ENCODE measurements at regions not wholly inside any gene's neighbourhood (a gene's known extent, or its start where the extent isn't known, plus 50 kb on each side); places are given as distances from the start of the nearest gene placed in this dataset.

DNA sequence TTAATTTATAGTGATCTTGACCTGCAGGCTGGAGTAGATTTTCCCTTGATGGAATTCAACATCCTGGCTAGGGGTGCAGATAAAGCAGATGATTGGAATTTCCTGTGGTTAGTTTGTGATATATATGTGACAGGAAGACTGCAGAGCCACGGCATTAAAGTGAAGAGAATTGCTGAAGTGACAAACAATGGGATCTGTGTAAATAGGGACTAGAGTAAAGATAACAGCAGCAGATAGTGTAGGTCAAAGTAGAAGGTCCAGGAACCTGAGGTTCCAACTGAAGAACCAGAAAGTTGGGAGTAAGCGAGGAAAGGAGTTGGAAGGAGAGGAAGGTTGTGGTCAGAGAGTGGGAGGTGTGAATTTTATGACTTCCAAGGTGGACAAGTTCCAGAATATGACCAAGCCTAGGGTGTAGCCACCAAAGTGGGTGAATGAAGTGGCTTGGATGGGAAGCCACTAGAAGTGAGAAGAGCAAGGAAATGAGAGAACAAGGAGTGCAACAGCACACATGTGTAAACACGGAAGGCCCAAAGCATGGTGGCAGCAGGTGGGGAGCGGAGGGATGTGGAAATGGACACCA is 325.0 kb downstream of the RAB28 start:
- no peaks in the 10 kb centered on the region for H3K9me3 Mint-ChIP-seq

GRCh38 chr4:13151194-13151593 is 332.9 kb downstream of the RAB28 start:
- H3K4me3 Mint-ChIP-seq = no peak overlapping the region
- DNase-seq (no peak), ATAC-seq (no peak)
- no peaks in the 10 kb centered on the region for H3K9me3 Mint-ChIP-seq
- H3K4me1 Mint-ChIP-seq (ENCODE audit: low read depth) = no peaks in the 10 kb centered on the region
- H3K36me3 Mint-ChIP-seq (ENCODE audit: insufficient read depth) = no peaks in the 10 kb centered on the region
- H3K27me3 Mint-ChIP-seq (ENCODE audit: low read depth) = no peaks in the 10 kb centered on the region

More for the DNA sequence above, 325.0 kb downstream of the RAB28 start:
- Mint-ChIP-seq H3K4me3 (no peak overlapping the region), H3K27me3 (ENCODE audit: low read depth) (no peaks in the 10 kb centered on the region), H3K36me3 (ENCODE audit: insufficient read depth) (no peaks in the 10 kb centered on the region), H3K4me1 (ENCODE audit: low read depth) (no peaks in the 10 kb centered on the region)
- ATAC-seq (no peak), DNase-seq (no peak)

DNA sequence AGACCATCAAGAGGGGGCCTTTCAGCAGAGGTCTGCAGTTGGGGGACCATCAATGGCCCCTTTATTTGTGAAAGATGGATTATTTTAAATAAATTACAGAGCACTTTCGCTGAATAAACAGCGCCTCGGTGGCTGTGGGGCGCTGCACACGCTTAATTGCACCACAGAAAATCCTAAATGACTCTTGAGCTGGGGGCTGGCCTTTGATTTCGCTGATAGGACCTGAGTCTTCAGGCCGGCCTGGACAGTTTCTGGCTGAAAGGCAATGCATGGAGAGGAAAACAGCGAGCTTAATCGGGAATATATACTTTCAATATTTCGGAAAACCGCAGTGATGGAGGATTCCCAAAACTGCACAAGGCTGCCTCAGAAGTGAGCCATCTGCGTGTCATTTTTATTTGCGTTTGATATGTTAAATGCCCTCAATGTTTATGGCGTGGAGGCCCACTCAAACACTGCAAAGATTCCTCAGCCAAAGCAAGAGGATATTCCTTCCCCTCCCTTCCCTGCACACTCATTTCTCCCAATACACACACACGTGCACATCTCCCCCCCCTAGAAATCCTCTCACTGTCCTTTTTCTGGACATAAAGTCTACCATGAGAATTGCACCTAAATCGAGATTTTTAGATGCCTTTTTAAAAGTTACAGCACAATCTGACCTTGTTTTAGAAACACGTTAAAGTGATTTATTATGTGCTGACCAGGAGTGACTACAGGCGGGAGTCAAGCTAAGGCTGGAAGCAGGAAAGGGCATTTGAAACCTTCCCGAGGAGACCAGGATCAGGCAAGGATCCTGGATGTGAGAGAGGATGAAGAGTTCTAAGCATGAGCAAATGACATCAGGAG is 340.7 kb downstream of the RAB28 start:
- Mint-ChIP-seq H3K9me3 (no peaks in the 10 kb centered on the region), H3K27me3 (ENCODE audit: low read depth) (no peaks in the 10 kb centered on the region), H3K36me3 (ENCODE audit: insufficient read depth) (peaks cover 2% of the 10 kb centered on the region), H3K4me1 (ENCODE audit: low read depth) (no peaks in the 10 kb centered on the region), H3K4me3 (no peak overlapping the region)
- ATAC-seq = no peak
- no peak for DNase-seq

DNA sequence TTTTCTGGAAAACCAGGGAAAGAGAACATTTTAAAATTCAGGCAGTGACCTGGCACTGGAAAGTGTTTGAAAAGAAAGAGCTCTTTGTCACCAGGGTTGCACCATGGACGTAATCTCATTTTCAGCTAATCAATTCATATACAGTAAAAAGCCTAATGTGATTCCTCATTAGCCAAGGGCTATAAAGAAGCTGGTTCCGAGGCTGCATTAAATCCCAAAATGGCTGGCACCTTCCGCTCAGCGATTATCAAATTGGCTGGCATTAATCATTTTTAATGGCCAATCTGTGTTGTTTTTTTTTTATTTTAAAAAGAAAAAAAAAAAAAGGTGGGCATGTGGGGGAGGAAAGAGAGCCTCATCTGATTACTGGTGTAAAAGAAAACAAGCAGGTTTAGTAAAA is 341.4 kb downstream of the RAB28 start:
- Mint-ChIP-seq H3K4me3 (no peak overlapping the region), H3K9me3 (no peaks in the 10 kb centered on the region), H3K36me3 (ENCODE audit: insufficient read depth) (peaks cover 2% of the 10 kb centered on the region), H3K4me1 (ENCODE audit: low read depth) (no peaks in the 10 kb centered on the region), H3K27me3 (ENCODE audit: low read depth) (no peaks in the 10 kb centered on the region)
- no peak for ATAC-seq
- DNase-seq = no peak

DNA sequence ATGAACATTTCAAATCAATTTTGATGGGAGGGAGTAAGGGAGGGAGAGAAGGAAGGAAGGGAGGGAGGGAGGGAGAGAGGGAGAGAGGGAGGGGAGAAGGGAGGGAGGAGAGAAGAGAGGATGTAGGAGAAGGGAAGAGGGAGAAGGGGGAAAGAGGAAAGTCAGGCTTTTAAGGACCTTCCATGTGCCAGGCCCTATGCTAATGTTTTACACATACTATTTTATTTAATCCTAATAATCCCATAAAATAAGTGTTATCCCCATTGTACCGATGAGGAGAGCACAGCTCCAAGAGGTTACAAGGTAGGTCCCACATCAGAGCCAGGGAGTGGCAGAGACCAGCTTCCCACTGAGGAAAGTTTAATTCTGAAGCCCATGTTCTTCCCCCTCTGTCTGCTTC is 341.9 kb downstream of the RAB28 start:
- H3K9me3 Mint-ChIP-seq = no peaks in the 10 kb centered on the region
- H3K4me1 Mint-ChIP-seq (ENCODE audit: low read depth) = no peaks in the 10 kb centered on the region
- ATAC-seq = no peak
- no peaks in the 10 kb centered on the region for H3K27me3 Mint-ChIP-seq (ENCODE audit: low read depth)
- H3K36me3 Mint-ChIP-seq (ENCODE audit: insufficient read depth) = peaks cover 2% of the 10 kb centered on the region
- DNase-seq = no peak
- H3K4me3 Mint-ChIP-seq = no peak overlapping the region

DNA sequence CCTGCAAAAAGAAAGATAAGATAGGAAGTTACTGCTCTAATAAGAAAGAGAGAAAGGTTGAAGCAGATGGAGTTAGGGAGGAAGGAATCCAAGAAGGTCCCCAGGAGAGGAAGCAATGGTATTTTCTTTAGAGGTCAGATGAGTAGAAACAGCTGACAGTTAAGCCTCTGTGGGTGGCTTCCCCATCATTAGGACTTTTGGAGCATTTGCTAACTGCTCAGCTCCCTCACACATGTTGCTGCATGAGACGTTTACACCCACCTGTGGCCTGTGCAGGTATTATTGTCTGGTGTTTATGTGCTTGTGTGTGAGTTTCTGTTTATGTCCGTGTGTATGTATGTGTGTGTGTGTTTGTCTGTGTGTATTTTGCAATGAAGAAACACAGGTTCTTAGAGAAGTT is 346.8 kb downstream of the RAB28 start:
- Mint-ChIP-seq H3K4me3 (no peak overlapping the region), H3K27me3 (ENCODE audit: low read depth) (no peaks in the 10 kb centered on the region), H3K9me3 (peaks cover 6% of the 10 kb centered on the region), H3K4me1 (ENCODE audit: low read depth) (no peaks in the 10 kb centered on the region), H3K36me3 (ENCODE audit: insufficient read depth) (peaks cover 7% of the 10 kb centered on the region)
- no peak for ATAC-seq
- no peak for DNase-seq

DNA sequence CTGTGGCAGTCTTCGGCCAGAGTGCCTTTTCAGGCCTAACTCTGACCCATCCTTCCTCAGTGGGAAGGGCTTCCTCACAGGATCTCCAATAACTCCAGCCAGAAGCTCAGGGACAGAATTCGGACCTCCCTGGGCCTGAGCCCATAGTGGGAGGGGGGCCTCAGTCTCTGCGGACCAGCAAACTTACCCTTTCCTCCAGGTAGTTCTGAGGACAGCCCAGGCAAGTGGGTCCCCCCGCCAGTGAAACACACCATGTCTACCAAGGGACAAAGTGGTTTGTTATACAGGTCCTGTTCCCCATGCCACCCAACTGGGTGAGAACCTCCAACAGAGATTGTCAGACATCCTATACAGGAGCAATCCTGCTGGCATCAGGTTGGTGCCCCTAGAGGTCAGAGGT is 350.4 kb downstream of the RAB28 start:
- Mint-ChIP-seq H3K27me3 (ENCODE audit: low read depth) (no peaks in the 10 kb centered on the region), H3K4me3 (no peak overlapping the region), H3K4me1 (ENCODE audit: low read depth) (no peaks in the 10 kb centered on the region), H3K36me3 (ENCODE audit: insufficient read depth) (peaks cover 5% of the 10 kb centered on the region), H3K9me3 (peaks cover 6% of the 10 kb centered on the region)
- ATAC-seq (no peak), DNase-seq (no peak)

GRCh38 chr4:13130848-13131247 is 353.3 kb downstream of the RAB28 start:
- ATAC-seq (no peak), DNase-seq (no peak)
- no peak overlapping the region for H3K4me3 Mint-ChIP-seq
- peaks cover 6% of the 10 kb centered on the region for H3K9me3 Mint-ChIP-seq
- H3K27me3 Mint-ChIP-seq (ENCODE audit: low read depth) = no peaks in the 10 kb centered on the region
- no peaks in the 10 kb centered on the region for H3K4me1 Mint-ChIP-seq (ENCODE audit: low read depth)
- H3K36me3 Mint-ChIP-seq (ENCODE audit: insufficient read depth) = peaks cover 5% of the 10 kb centered on the region

GRCh38 chr4:13129095-13129494 is 355.0 kb downstream of the RAB28 start:
- Mint-ChIP-seq H3K9me3 (no peaks in the 10 kb centered on the region), H3K27me3 (ENCODE audit: low read depth) (no peaks in the 10 kb centered on the region)
- ATAC-seq = no peak

GRCh38 chr4:13126976-13127910 is 356.9 kb downstream of the RAB28 start:
- Mint-ChIP-seq H3K36me3 (ENCODE audit: insufficient read depth) (no peaks in the 10 kb centered on the region), H3K27me3 (ENCODE audit: low read depth) (no peaks in the 10 kb centered on the region), H3K4me1 (ENCODE audit: low read depth) (no peaks in the 10 kb centered on the region), H3K4me3 (no peak overlapping the region), H3K9me3 (no peaks in the 10 kb centered on the region)
- DNase-seq (no peak), ATAC-seq (no peak)

More at GRCh38 chr4:13129095-13129494, 355.0 kb downstream of the RAB28 start:
- no peak overlapping the region for H3K4me3 Mint-ChIP-seq
- no peak for DNase-seq
- H3K36me3 Mint-ChIP-seq (ENCODE audit: insufficient read depth) = no peaks in the 10 kb centered on the region
- H3K4me1 Mint-ChIP-seq (ENCODE audit: low read depth) = no peaks in the 10 kb centered on the region

DNA sequence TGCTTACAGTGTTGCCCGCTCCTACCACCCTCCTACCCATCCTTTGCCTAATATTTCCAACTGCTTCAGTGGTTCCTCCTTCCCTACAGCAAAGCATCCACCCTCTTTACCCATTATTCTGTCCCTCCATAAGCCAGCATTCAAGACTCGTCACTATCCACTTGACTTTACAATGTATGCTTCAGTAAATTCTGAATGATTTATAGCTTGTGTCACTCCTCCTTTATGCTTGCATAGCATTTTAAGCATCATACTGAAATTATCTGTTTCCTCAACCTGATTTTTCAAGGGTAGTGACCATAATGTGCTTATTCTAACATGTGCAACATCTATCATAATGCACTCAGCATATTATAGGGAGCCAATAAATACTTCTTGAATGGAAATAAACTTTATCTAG is 365.5 kb downstream of the RAB28 start:
- Mint-ChIP-seq H3K36me3 (ENCODE audit: insufficient read depth) (no peaks in the 10 kb centered on the region), H3K4me3 (no peak overlapping the region), H3K4me1 (ENCODE audit: low read depth) (no peaks in the 10 kb centered on the region), H3K27me3 (ENCODE audit: low read depth) (no peaks in the 10 kb centered on the region), H3K9me3 (no peaks in the 10 kb centered on the region)
- DNase-seq = no peak
- ATAC-seq = no peak

GRCh38 chr4:13117185-13117584 is 367.0 kb downstream of the RAB28 start:
- H3K9me3 Mint-ChIP-seq = peaks cover 13% of the 10 kb centered on the region

GRCh38 chr4:13112030-13112429 is 372.1 kb downstream of the RAB28 start:
- Mint-ChIP-seq H3K4me1 (ENCODE audit: low read depth) (no peaks in the 10 kb centered on the region), H3K4me3 (no peak overlapping the region), H3K9me3 (peaks cover 51% of the 10 kb centered on the region), H3K27me3 (ENCODE audit: low read depth) (no peaks in the 10 kb centered on the region), H3K36me3 (ENCODE audit: insufficient read depth) (no peaks in the 10 kb centered on the region)
- no peak for DNase-seq
- no peak for ATAC-seq

More at GRCh38 chr4:13117185-13117584, 367.0 kb downstream of the RAB28 start:
- no peaks in the 10 kb centered on the region for H3K36me3 Mint-ChIP-seq (ENCODE audit: insufficient read depth)
- H3K27me3 Mint-ChIP-seq (ENCODE audit: low read depth) = no peaks in the 10 kb centered on the region
- H3K4me1 Mint-ChIP-seq (ENCODE audit: low read depth) = no peaks in the 10 kb centered on the region
- DNase-seq = no peak
- H3K4me3 Mint-ChIP-seq = no peak overlapping the region
- no peak for ATAC-seq

- Mint-ChIP-seq H3K36me3 (ENCODE audit: insufficient read depth) (no peaks in the 10 kb centered on the region), H3K9me3 (peaks cover 51% of the 10 kb centered on the region), H3K27me3 (ENCODE audit: low read depth) (no peaks in the 10 kb centered on the region), H3K4me1 (ENCODE audit: low read depth) (no peaks in the 10 kb centered on the region), H3K4me3 (no peak overlapping the region)
- DNase-seq (no peak), ATAC-seq (no peak)
Observed at GRCh38 chr4:13109536-13109935, 374.6 kb downstream of the RAB28 start.
